ENCODE measurements at regions not wholly inside any gene's neighbourhood (a gene's known extent, or its start where the extent isn't known, plus 50 kb on each side); places are given as distances from the start of the nearest gene placed in this dataset.
A peak's percentile ranks its signal among the peaks of the same experiment; 100 is the strongest.
"Not testable (repeated sequence)": the region's sequence is repeated elsewhere in the genome, so short reads cannot be mapped to it uniquely, and the experiment has no call there.

DNA sequence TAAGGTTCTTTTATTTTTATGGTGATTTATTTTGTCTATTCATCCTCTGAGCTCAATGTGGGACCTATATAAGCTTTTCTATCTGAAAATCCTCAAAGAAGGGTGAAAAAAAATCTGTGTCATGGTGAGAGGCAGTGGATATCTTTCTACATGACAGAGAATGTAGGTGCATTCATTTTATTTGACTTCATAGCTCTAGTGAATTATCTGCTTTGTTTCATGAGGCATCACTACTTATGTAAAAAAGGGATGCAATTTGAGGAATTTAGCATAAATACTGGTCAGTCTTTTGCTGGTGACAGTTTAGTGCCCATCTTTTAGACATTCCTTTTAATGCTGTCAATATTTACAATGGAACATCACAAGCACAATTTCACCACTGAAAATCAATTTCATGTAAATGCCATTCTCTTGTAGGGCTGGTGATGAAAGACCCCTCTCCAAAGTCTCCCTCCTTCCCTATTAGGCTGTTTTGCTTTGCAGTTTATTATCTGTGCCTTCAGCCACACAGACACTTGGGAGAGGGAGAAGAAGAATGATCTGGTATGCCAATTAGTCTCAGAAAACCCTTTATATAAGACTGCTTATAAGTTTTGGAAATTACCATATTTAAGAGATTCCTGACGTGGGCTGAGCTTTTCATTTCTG, 148.3 kb upstream of the NXPH2 start:
- no peak for DNase-seq (ENCODE audit: low spot score)

- no peak for DNase-seq (ENCODE audit: low spot score)
Observed at GRCh38 chr2:138922973-138923563, 142.9 kb upstream of the NXPH2 start.

DNA sequence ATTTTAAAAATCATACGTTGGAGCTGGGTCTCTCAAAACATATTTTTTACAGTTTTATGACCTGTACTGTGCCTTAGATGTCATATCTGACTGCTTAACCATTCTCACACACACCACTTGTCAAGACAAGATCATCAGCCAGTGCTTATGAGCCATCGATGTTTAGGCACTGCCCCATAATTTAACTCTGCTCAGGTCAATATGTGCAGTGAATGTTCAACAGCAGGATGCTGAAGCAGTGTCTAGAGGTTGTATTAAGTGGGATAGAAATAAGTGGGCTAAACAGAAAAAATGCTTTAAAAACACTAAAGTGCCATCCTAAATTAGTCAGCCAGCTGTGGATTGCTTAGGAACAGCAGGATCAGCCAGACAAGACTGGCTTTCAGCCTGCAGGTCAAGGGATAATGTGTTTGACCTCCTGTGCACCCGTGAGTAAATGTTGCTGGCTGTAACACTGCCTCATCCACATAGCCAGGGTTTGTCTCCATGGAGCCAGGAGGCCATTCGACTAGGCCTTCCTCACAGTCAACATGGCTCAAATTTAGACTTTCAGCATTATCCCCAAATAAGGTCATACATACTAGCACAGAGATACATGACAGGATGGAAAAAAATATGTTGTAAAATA, 139.0 kb upstream of the NXPH2 start:
- DNase-seq (ENCODE audit: low spot score), result no peak

DNA sequence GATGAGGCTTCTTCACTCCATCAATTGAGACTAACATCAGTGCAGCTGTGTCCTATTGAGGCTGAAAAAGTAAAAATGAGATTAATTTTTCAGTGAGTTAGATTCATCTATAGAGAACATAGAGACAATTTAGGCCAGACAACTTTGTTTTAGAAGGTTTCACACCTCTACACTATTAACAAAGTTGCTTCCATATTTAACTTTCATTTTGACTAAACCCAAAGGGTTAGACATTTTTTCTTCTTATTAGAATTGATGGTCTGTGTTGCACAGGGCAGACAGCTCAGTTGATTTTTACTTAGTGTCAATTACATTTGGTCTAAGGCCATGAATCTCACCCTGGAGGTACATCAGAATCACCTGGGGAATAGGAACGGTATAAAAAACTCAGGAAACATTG, 130.2 kb upstream of the NXPH2 start:
- DNase-seq (ENCODE audit: low spot score), result no peak

GRCh38 chr2:138906549-138906948, 126.4 kb upstream of the NXPH2 start:
- no peak for DNase-seq (ENCODE audit: low spot score)

DNA sequence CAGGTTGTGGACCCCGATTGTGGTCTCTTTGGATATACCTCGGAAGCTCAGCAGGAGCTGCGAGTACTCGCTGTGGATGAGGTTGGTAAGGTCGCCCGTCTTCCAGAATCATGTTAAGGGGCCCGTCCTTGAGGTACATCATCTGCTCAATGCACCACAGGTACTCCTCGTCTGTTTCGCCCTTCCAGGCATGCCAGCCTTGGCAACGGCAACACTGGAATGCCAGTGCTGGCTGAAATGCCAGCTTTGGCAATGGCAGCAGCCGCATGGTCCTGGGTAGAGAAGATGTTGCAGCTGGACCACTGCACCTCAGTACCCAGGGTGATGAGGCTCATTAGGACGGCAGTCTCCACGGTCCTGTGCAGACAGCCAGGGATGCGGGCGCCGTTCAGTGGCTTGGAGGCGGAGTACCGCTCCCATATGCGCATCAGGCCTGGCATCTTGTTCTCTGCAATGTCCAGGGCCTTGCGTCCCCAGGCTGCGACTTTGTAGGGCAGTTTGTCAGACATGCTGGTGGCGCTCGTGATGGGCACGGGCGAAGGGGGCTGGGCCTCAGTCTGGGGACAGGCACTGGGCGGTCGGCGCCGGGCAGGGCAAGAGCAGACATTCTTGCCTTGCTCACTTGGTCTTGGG, 122.2 kb upstream of the NXPH2 start:
- no peak for DNase-seq (ENCODE audit: low spot score)

DNA sequence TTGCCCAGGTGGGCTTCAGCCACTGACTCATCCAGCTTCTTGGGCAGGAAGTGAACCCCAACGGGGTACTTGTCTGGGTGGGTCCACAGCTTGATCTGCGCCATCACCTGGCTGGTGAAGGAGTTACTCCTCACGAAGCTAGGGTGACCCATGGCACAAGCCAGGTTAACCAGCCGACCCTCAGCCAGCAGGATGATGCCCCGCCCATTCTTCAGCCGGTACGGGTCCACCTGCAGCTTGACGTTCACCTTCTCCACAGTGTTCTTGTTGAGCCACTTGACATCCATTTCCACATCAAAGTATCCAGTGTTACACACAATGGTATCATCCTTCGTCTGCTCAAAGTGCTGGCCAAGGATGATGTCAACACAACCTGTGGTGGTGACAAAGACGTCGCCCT, 121.3 kb upstream of the NXPH2 start:
- no peak for DNase-seq (ENCODE audit: low spot score)

GRCh38 chr2:138898855-138899254, 118.7 kb upstream of the NXPH2 start:
- no peak for DNase-seq (ENCODE audit: low spot score)

DNA sequence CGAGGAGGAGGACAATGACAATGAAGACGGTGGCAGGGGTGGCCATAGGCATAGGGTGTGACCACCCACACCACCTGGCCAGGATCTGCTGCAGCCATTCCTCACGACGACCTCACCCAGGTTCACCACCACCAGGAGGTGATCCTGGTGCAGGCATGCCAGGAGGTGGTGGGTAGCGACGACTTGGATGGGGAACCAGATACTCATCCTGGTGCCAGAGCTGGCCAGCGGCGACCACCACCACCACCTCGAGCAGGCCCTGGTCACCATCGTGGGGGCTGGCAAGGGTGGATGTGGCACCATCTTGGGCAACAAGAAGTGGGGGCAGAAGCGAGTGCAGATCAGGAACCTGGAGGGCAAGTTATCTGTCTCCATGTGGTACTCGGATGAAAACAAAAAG, 117.1 kb upstream of the NXPH2 start:
- no peak for DNase-seq (ENCODE audit: low spot score)

- no peak for DNase-seq (ENCODE audit: low spot score)
Observed at GRCh38 chr2:138893746-138894145, 113.6 kb upstream of the NXPH2 start.

DNA sequence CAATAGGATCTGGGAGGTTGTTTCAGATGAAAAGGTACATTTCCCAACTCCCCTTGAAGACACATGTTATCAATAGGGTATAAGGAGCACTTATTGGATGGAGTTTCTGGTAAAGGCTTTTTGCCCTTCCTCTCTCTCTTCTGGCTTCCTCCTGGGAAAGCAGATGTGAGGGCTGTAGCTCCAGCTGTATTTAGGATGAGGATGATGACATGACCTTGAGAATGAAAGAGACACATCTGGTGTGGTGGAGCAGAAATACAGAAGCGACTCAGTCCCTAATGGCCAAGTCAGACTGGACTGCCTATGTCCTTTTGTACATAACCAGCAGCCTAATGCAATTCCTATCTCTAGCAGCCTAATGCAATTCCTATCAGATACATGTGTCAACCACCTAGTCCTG, 100.9 kb upstream of the NXPH2 start:
- no peak for DNase-seq (ENCODE audit: low spot score)

- no peak for DNase-seq (ENCODE audit: low spot score)
Observed at GRCh38 chr2:138879931-138880330, 99.7 kb upstream of the NXPH2 start.

- DNase-seq (ENCODE audit: low spot score), result no peak
Observed at GRCh38 chr2:138877421-138877820, 97.2 kb upstream of the NXPH2 start.

DNA sequence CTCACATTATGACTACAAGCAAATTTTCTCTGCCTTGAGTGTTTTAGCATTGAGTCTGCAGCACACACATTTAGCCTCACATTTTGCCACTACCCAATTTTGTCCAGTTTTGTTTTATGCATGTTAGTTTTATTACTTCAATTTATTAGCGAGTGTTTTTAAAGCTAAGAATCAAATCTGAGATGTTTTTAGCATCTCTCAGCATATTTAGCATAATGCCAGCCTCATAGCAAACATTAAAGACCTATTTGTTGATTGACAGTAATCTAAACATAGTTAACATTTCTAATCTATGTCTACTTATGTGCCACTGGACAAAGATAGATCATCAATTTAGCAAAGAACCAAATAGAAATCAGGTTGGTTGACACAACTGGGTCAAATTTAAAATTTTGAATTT, 94.1 kb upstream of the NXPH2 start:
- DNase-seq (ENCODE audit: low spot score), result no peak

- DNase-seq (ENCODE audit: low spot score), result not testable (repeated sequence)
Observed at GRCh38 chr2:138872116-138872515, 91.9 kb upstream of the NXPH2 start.

DNA sequence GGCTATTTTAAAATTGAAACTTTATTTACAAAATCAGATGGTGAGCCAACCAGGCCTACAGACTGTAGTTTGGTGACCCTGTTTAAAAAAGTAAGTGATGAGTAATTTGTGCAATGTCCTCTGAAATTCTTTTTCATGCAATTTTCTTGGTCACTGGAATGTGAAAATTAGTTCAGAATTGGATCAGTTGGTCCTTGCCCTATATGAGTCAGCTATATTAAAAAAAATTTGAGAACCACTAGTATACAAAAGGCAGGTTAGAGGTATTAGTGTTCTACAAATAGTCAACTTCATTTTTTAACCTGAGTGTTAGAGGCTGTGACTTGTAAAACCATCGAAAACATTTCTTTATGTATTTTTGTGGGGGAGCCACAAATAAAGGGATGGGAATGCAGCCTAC, 91.1 kb upstream of the NXPH2 start:
- DNase-seq (ENCODE audit: low spot score), result no peak

- DNase-seq (ENCODE audit: low spot score), result no peak
Observed at GRCh38 chr2:138867341-138867740, 87.2 kb upstream of the NXPH2 start.

- no peak for DNase-seq (ENCODE audit: low spot score)
Observed at GRCh38 chr2:138866797-138867196, 86.6 kb upstream of the NXPH2 start.

GRCh38 chr2:138853761-138854160, 73.6 kb upstream of the NXPH2 start:
- DNase-seq (ENCODE audit: low spot score), result no peak

- DNase-seq (ENCODE audit: low spot score), result no peak
Observed at GRCh38 chr2:138853296-138853695, 73.1 kb upstream of the NXPH2 start.

- peak; percentile 16 for DNase-seq (ENCODE audit: low spot score)
Observed at GRCh38 chr2:138846216-138846821, 66.1 kb upstream of the NXPH2 start.

- DNase-seq (ENCODE audit: low spot score), result no peak
Observed at GRCh38 chr2:138842341-138842740, 62.2 kb upstream of the NXPH2 start.

- DNase-seq (ENCODE audit: low spot score), result no peak
Observed at GRCh38 chr2:138841459-138841858, 61.3 kb upstream of the NXPH2 start.
